Anterior cingulate cortex (tissue), 58 donors: ENCODE measurements at regions not wholly inside any gene's neighbourhood (a gene's known extent, or its start where the extent isn't known, plus 50 kb on each side); places are given as distances from the start of the nearest gene placed in this dataset.
"Not testable (repeated sequence)": the region's sequence is repeated elsewhere in the genome, so short reads cannot be mapped to it uniquely, and the experiment has no call there.

Experiments used
- DNase-seq, 58 donors: peaks; one replicate each; lab custom pipeline; 2025; lab: John Stamatoyannopoulos, UW

DNA sequence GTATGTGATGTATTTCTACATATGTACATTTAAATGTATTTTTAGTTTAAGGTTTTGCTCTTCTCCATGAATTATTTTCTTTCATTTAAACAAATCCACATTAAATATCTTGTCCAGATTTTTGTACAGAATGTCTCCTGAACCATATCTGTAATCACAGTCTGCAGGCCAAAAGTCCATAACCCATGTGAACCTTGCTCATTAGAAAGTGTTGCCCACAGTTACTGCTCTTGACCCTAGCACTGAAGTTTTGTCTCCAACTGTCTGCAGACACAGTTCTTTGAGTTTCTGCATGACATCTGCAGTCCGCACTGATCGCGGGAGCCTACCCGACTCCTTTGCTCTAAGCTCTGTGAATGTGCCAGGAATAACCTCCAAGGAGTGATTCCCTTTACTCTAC is 626.2 kb upstream of the SLC10A2 start:
- no peak for DNase-seq

DNA sequence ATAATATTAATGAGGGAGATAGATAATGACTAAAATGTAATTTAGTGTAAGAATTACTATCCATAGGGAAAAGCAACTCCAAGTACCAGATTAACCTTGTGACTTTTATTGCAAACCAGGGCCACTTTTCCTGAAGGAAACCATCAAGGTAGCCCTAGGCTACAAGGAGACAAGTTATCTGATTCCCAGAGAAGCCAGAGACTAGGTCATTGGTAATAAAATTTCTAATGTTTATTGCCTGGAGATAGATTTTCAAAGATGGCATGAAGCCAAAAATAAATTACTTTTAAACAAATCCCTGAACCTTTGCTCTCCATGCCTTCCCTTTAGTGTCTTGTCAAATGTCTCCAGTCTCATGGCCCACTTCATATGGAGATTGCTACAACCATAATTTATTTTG is 610.1 kb upstream of the SLC10A2 start:
- DNase-seq, result no peak

DNA sequence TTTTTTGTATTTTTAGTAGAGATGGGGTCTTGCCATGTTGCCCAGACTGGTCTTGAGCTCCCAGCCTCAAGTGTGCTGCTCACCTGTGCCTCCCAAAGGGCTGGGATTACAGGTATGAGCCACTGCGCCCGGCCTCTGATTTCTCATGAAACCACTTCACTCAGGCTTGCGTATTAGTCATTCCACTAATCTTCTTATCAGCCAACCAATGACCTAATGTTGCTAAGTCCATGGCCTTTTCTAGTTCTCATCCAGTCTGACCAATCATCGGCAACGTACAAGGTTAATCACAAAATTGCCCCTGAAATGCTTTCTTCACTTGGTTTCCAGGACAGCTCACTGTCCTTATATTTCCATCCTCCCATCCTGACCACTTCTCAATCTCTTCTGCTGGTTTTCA is 605.3 kb upstream of the SLC10A2 start:
- no peak for DNase-seq

DNA sequence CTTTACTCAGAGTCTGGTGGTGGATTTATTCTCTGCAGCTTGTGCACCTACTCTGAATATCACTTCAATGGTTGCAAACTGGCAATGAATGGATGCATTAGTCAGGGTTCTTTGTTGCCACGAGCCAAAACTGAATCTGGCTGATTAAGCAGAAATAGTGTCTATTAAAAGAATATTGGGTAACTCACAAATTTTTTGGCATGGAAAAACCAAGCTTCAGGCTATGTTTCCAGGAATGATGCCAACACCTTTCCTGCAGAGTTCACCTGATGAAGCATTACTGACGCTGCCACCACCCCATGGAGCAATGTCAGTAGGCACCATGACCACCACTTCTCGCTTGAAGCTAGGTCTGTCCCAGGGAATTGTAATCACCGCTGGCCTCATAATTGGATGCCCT is 597.8 kb upstream of the SLC10A2 start:
- no peak for DNase-seq

DNA sequence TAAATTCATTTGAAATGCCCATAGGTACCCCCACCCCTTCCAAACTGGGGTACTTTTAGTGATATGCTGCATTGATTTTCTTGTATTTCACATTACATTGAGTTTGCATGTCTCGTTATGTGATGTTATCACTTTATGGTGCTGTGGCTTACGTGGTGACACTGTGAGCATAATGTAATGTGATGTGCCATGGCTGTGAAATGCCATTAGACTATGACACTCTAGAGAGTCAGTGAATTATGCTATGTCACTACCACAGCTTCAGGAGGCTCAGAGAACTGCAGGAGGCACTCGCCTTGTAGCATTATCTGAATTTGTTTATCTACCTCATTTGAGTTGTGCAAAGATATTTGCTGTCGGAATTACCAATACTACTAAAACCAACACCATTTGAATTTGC is 590.1 kb upstream of the SLC10A2 start:
- DNase-seq, result no peak

DNA sequence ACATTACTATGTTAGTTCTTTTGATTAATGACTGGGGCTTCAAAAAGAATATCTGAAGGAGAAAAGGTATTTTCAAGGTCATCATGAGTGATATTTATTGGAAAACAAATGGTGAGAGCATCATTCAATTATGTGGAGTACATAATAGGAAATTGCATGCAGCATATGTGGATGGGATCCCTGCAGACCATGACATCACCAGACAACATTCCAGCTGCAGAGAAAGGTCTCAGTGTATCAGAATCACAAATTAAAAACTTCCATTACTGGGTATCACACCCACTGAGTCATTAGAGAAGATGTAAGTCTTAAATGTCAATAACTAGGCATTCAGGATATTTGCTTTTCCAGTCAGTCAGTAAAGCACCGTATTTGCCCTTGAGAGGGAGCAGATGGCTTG is 574.4 kb upstream of the SLC10A2 start:
- no peak for DNase-seq

DNA sequence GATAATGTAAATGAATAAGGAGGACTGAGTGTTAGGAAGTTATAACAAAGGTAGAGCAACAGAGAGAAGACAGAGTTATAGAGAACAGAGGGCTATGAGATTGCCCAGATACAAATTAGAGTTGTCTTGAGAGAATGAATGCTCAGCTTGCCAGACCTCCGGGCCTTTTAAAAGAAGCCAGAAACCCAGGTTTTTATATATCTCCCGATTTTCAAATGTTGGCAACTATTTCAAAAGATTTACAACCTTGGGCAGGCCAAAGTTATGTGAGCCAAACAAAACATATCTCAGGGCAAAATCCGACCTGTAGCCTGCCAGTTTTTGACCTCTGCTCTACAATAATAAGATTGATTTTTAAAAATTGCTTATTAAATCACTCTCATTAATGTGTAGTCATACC is 573.1 kb upstream of the SLC10A2 start:
- DNase-seq, result no peak

DNA sequence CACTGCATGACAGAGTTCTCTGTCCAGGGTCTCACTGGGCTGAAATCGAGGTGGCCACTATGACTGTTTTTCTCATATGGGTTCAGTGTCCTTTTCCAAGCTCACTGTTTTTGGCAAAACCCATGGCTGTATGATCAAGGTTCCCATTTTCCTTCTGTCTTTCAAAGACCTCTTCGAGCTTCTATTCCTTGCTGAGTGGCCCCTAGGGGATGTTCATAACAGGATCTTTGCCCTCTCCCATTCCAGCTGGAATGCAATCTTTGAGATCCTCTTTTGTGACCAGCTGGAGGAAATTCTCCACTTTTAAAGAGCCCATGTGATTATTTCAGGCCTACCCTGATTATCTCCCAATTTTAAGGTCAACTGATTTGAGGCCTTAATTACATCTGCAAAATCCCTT is 572.5 kb upstream of the SLC10A2 start:
- no peak for DNase-seq

DNA sequence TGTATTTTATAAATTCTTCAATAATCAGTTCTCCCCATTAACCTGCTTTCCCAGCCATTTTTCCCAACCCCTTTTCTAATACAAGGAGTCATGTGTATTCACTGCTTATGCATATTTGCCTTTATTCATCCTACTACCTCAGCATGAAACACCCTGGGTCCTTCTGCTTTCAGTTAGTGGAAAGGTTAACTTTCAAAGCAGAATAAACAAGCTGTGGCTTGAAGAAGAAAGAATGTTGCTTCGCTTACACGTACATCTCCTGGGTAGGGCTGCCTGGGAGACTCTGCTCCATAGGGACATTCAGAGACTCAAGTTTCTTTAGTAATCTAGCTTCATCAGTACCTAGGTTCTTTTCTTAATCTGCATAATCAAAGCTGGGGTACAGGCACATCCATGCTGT is 567.8 kb upstream of the SLC10A2 start:
- DNase-seq, result no peak

DNA sequence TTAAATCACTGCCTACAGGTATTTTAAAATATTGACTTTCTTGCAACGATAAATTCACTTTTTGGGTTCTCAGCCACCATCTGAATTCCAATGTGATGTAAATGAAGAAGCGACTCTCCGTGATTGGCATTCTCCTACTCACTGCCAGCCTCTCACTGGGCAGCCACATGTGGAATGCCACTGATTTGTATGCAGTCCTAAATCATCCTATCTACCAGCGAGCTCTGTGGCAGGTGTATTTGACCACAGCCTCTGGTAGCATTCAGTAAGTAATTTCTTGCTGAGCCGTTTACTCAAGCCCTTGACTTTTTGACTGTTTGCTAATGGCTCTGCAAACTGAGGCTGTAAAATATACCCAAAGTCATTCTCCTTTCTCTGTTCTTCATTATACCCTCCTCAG is 559.0 kb upstream of the SLC10A2 start:
- DNase-seq, result no peak

DNA sequence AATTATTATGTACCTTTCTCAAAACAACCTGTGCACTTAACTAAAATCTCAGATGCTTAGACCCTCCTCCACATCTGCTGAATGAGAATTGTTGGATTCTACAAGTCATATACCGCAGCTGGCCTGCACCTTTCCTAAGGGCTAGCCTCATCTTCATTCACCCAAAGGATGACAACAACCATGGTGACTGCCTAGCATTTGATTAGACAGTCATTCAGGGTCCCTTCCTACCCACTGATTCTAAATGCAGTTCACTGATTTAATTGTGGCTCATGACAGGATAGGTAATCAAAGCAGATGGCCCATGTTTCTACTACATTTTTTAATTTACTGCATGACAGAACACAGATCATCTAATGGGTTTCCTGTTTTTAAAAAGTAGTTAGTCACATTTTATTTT is 551.9 kb upstream of the SLC10A2 start:
- DNase-seq, result no peak

DNA sequence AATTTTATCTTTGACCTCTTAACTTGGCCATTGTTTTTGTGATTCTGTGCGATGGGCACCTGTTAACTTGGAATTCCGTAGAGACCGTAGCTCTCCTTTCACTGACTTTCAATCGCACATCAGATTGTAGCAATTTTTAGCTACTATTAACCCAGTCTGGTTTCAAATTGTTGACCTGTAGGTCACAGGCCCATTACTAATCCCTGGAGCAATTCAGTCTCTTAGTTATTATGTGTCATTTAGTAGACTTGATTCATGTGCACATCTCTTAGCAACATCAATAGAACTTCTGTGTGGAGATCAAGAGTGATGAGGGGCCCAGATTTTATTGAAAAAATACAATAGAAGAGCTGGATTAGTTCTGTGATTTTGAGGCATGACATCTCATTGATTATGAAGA is 549.6 kb upstream of the SLC10A2 start:
- no peak for DNase-seq

DNA sequence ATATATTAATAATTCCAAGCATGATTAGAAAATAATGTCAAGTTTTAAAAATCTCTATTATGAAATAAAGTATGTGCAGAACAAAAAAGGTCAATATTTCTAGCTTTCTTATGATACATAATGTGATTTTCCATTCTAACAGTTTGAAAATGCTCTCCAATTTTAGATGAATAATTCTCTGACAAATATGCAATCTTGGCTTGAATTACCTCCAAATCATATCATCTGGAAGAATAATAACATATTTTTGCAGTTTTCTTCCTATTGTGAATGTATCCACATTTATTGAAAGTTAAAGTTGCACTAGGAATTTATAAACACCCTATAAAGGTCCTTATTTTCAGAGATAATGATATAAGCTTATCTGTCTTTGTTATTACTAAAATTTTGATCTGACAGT is 548.5 kb upstream of the SLC10A2 start:
- DNase-seq, result no peak

DNA sequence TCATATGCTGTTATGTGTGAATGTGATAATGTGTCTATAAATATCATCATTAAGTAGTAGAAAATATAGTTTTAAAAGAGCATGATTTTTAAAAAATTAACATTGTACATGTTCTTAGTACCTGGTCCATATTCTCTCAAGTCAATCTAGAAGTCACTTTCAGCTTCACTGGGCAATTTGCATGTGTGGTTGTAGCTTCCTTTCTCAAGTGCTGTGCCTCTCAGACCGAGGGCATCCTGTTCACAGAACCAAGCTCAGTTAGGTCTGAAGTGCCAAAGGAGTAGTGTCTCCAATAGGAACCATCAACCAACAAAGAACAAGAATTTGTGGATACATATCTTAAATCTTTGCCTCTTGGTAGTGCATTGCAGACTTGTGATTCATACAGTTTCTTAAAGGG is 541.8 kb upstream of the SLC10A2 start:
- no peak for DNase-seq

DNA sequence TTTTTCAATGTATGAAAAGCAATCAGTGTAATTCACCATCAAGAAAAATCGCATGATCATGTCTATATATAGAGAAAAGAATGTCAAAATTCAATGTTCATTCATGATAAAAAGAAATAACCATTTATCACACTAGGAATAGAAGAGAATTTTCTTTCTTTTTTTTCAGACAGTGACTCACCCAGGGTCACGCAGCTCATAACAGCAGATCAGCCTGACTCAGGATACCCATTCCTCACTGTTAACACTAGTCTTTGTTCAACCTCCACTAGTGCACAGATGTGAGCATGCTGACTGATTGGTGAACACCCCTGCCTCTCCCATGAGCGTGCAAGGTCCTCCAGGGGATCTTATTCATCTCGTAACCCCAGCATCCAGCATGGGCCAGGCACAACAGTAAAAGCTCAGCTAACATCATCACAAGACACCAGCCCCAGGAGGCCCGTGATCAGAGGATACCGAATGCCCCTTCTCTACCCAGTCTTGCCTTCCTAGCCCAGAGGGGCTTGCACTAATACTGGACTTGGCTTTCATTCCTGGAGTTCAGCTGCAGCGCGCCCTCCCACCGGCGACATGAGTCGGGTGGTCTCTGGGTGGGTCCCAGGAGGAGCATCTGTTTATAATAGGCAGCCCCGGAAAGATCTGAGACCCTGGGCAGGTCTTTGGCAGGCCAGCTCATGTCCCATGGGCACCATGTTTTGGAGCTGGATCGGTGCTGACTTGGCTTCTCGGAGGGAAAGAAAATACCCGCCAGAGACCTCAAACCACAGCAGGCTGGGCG is 539.5 kb upstream of the SLC10A2 start:
- DNase-seq, result no peak

DNA sequence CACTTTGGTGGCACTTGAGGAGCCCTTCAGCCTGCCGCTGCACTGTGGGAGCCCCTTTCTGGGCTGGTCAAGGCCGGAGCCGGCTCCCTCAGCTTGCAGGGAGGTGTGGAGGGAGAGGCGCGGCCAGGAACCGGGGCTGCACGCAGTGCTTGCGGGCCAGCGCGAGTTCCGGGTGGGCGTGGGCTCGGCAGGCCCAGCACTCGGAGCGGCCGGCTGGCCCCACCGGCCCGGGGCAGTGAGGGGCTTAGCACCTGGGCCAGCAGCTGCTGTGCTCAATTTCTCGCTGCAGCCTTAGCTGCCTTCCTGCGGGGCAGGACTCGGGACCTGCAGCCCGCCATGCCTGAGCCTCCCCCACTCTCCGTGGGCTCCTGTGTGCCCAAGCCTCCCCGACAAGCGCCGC is 533.7 kb upstream of the SLC10A2 start:
- not testable (repeated sequence) for DNase-seq

DNA sequence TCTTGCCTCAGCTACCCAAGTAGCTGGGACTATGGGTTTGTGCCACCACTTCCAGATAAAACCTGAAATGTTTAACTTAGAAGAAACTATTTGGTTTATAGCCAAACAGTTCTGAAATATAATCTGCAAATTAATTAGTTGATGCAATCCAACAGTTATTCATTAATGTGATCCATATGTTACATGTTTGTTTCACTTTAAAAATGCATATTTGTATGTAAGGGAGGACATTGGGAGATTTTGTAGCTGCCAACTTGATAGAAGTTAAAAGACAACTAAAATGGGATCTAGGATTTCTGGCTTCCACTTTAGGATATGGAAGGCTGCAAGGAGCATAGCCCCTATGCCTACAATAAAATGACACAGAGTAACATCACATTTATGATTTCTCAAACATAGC is 532.5 kb upstream of the SLC10A2 start:
- no peak for DNase-seq

DNA sequence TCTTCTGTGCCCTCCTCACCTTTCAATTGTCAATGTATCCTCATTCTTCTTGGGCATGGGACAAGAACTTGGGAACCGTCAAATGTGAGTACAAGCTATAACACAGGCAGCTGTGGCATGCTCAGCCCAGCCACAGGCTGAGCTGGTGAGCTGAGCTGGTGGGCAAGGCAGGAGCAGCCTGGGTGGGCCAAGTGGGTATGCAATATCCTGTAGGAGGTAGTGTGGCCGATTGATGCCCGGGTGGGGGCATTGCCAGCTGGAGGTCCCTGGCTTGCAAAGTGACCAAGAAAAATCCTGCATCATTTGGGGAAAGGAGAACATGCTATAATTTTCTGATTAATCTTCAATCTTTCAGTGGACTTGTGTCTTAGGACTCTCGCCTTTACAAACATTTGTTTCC is 507.2 kb upstream of the SLC10A2 start:
- DNase-seq, result no peak

DNA sequence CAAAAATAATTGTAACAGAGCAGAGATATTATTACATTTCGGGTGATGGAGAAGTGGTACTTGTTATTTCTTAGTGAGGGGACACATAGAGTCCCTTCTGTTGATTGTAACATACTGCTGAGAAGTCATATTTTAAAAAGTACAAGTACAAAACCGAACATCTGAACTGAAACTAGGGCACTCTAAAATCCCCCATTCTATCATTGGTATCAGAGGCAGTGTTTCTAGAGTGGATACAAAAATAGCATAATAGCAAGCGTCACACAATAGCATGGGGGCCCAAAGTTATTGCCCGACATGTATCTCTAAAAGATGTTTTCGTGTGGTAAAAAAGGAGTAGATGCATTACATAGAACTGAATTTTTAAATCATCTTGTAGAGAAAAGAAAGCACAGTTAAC is 502.1 kb upstream of the SLC10A2 start:
- no peak for DNase-seq

DNA sequence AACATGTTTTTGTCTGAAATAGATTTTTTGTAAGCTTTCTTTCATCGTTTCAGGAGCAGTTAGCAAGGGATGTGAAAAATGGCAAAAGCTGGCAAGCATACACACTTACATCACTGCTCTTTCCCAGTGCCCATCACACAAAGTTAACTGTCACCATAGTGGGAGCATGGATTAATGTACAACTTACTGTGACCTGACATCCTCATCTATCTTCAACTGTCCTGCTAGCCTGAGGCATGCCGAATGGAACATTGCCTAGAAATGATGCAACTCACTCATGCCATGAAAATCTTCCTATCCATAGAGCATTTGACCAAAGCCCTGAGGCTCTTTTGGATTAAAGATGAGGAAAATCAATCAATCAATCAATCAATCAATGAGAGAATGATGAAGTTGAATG is 491.7 kb upstream of the SLC10A2 start:
- DNase-seq, result no peak

DNA sequence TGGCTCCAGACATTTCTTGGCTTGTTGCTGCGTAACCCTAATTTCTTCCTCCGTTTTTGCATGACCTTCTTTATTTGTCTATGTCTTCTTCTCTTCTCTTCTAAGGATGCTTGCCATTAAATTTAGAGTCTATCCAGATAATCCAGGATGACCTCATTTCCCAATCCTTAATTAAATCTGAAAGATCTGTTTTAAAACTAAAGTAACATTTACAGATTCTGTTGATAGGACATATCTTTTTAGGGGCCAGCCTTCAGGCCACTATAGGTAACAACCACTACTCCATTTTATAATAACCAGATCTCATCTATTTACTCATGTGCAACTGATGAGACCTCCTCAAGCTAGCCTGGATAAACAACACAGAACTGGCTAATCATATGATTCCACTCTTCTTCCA is 490.5 kb upstream of the SLC10A2 start:
- DNase-seq, result no peak

DNA sequence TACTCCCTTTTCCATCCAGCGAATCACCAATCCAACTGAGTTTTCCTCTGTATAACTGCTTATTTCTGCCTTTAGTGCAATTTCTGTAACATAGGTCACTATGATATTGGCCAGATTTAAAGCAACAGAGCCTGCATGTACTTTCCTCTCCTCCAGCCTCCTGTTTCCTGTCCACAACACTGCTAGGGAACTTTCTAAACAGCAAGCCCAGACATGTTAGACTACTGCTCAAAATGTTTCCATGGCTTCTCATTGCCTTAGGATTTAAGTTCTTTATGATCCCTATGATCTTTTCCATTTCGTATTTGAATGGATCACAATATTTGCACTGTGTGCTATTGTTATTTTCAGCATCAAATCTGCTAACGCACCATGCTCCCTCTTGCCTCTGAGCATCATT is 481.7 kb upstream of the SLC10A2 start:
- DNase-seq, result no peak

DNA sequence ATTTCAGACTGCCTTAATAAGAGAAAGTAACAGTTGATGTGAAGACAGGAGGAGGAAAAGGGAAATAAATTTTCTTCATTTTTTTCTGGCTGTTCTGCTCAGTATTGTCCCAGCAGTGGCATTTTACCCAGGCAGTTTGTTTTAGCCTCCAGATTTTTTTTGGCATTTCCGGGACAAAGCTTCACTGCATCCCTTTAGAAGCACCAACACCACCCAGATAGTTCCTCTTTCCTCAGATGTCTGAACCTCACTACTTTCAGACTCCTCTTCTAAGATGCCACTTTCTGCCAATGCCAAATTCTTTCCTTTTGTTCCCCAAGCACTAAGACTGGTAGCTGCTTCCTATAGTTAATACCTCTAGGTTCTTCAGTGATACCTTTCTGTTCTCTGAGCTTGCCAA is 480.1 kb upstream of the SLC10A2 start:
- no peak for DNase-seq
